ENCODE measurements at regions not wholly inside any gene's neighbourhood (a gene's known extent, or its start where the extent isn't known, plus 50 kb on each side); places are given as distances from the start of the nearest gene placed in this dataset.

GRCh38 chr4:14260591-14260990, 633.1 kb upstream of the BOD1L1 start:
- H3K27ac ChIP-seq, result no peak overlapping the region
- H3K36me3 ChIP-seq, result no peaks in the 10 kb centered on the region
- no peaks in the 10 kb centered on the region for H3K27me3 ChIP-seq
- no peaks in the 10 kb centered on the region for H3K9me3 Mint-ChIP-seq
- no peaks in the 10 kb centered on the region for H4K20me1 ChIP-seq (ENCODE audit: low read depth)
- H3K4me3 ChIP-seq, result no peak overlapping the region
- no peaks in the 10 kb centered on the region for H3K4me1 Mint-ChIP-seq
- H3K36me3 Mint-ChIP-seq, result no peaks in the 10 kb centered on the region
- no peaks in the 10 kb centered on the region for H3K9me3 ChIP-seq (ENCODE audit: low read depth)
- no peak for DNase-seq (ENCODE audit: low spot score)
- H3K9ac ChIP-seq, result no peak overlapping the region
- H3F3A ChIP-seq (ENCODE audit: low read depth), result no peaks in the 10 kb centered on the region
- H3K4me3 Mint-ChIP-seq, result no peak overlapping the region
- H3K4me1 ChIP-seq, result no peaks in the 10 kb centered on the region
- peaks cover 4% of the 10 kb centered on the region for H3K27me3 Mint-ChIP-seq (ENCODE audit: insufficient read depth, low read depth)
- TF ChIP-seq, protein P1, sequence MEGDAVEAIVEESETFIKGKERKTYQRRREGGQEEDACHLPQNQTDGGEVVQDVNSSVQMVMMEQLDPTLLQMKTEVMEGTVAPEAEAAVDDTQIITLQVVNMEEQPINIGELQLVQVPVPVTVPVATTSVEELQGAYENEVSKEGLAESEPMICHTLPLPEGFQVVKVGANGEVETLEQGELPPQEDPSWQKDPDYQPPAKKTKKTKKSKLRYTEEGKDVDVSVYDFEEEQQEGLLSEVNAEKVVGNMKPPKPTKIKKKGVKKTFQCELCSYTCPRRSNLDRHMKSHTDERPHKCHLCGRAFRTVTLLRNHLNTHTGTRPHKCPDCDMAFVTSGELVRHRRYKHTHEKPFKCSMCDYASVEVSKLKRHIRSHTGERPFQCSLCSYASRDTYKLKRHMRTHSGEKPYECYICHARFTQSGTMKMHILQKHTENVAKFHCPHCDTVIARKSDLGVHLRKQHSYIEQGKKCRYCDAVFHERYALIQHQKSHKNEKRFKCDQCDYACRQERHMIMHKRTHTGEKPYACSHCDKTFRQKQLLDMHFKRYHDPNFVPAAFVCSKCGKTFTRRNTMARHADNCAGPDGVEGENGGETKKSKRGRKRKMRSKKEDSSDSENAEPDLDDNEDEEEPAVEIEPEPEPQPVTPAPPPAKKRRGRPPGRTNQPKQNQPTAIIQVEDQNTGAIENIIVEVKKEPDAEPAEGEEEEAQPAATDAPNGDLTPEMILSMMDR (IDR thresholded peaks at IDR 0.05), result no peak
- TF ChIP-seq EZH2phosphoT487 (IDR thresholded peaks at IDR 0.05) (no peak), EZH2 (IDR thresholded peaks at IDR 0.05) (no peak)
- no peaks in the 10 kb centered on the region for H3K79me2 ChIP-seq (ENCODE audit: low read depth)
- H3K4me2 ChIP-seq, result no peak overlapping the region
- H3K27ac Mint-ChIP-seq, result no peak overlapping the region
- no peak overlapping the region for H2AFZ ChIP-seq (replicated peaks)

- Mint-ChIP-seq H3K4me1 (no peaks in the 10 kb centered on the region), H3K27me3 (ENCODE audit: insufficient read depth, low read depth) (peaks cover 4% of the 10 kb centered on the region), H3K4me3 (no peak overlapping the region), H3K36me3 (no peaks in the 10 kb centered on the region), H3K27ac (no peak overlapping the region), H3K9me3 (no peaks in the 10 kb centered on the region)
- Histone ChIP-seq H3K36me3 (no peaks in the 10 kb centered on the region), H3F3A (ENCODE audit: low read depth) (no peaks in the 10 kb centered on the region), H3K79me2 (ENCODE audit: low read depth) (no peaks in the 10 kb centered on the region), H3K4me1 (peaks cover 5% of the 10 kb centered on the region), H4K20me1 (ENCODE audit: low read depth) (no peaks in the 10 kb centered on the region), H3K4me3 (no peak overlapping the region), H3K9me3 (ENCODE audit: low read depth) (no peaks in the 10 kb centered on the region), H2AFZ (replicated peaks) (no peak overlapping the region), H3K27ac (no peak overlapping the region), H3K27me3 (no peaks in the 10 kb centered on the region), H3K9ac (no peak overlapping the region), H3K4me2 (no peak overlapping the region)
- TF ChIP-seq, protein P1 (IDR thresholded peaks at IDR 0.05), result no peak
- no peak for TF ChIP-seq EZH2phosphoT487 (IDR thresholded peaks at IDR 0.05)
- no peak for TF ChIP-seq EZH2 (IDR thresholded peaks at IDR 0.05)
- no peak for DNase-seq (ENCODE audit: low spot score)
These were observed 634.7 kb upstream of the BOD1L1 start for GRCh38 chr4:14262221-14262620.

DNA sequence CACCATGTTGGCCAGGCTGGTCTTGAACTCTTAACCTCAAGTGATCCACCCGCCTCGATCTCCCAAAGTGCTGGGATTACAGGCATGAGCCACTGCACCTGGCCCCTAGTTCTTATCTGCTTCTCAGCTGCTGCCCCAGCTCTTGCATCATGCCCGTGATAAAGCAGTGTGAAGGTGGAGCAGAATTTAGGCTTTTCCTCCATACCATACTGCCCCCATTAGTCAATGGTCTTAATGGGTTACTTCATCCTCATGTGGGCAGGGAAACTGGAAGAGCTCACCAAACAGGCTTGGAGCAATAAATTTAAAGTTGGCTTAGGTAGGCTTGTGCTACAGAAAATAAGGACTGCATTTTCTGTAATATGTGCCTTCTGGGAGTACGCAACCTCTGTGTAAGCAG, 636.9 kb upstream of the BOD1L1 start:
- Histone ChIP-seq H3K4me1 (peaks cover 5% of the 10 kb centered on the region), H3F3A (ENCODE audit: low read depth) (no peaks in the 10 kb centered on the region), H2AFZ (replicated peaks) (no peak overlapping the region), H3K9me3 (ENCODE audit: low read depth) (no peaks in the 10 kb centered on the region), H3K27ac (no peak overlapping the region), H4K20me1 (ENCODE audit: low read depth) (no peaks in the 10 kb centered on the region), H3K27me3 (no peaks in the 10 kb centered on the region), H3K79me2 (ENCODE audit: low read depth) (no peaks in the 10 kb centered on the region), H3K9ac (no peak overlapping the region), H3K4me2 (no peak overlapping the region), H3K4me3 (no peak overlapping the region), H3K36me3 (no peaks in the 10 kb centered on the region)
- no peak for TF ChIP-seq EZH2 (IDR thresholded peaks at IDR 0.05)
- TF ChIP-seq EZH2phosphoT487 (IDR thresholded peaks at IDR 0.05), result no peak
- TF ChIP-seq, protein P1 (IDR thresholded peaks at IDR 0.05), result no peak
- Mint-ChIP-seq H3K36me3 (no peaks in the 10 kb centered on the region), H3K27me3 (ENCODE audit: insufficient read depth, low read depth) (peaks cover 4% of the 10 kb centered on the region), H3K4me1 (no peaks in the 10 kb centered on the region), H3K9me3 (no peaks in the 10 kb centered on the region), H3K4me3 (no peak overlapping the region), H3K27ac (no peak overlapping the region)
- DNase-seq (ENCODE audit: low spot score), result no peak
